SU-DHL-6 (cell line): ENCODE measurements at regions not wholly inside any gene's neighbourhood (a gene's known extent, or its start where the extent isn't known, plus 50 kb on each side); places are given as distances from the start of the nearest gene placed in this dataset.

Experiments
- H2AFZ ChIP-seq: fragments of 200-600 bp; sonication (generic); 2 replicates; pipeline ENCODE4 v1.6.1; 2014; ENCODE audit warnings: low read depth, mild to moderate bottlenecking, moderate library complexity, mixed read lengths, antibody characterized with exemption, low read length; ENCODE audit not compliant: severe bottlenecking
- H3F3A ChIP-seq: fragments of 200-600 bp; shearing (Covaris generic); 2 replicates; pipeline ENCODE4 v1.6.0; 2016; ENCODE audit warnings: antibody characterized with exemption, mild to moderate bottlenecking; ENCODE audit not compliant: insufficient read depth
- H3K27ac ChIP-seq: fragments of 200-600 bp; sonication (generic); 2 replicates; pipeline ENCODE4 v1.5.1; 2016; ENCODE audit warnings: low read depth, mild to moderate bottlenecking, low read length, moderate library complexity, mixed read lengths
- H3K27me3 ChIP-seq: fragments of 200-600 bp; sonication (generic), shearing (Covaris generic); 2 replicates; pipeline ENCODE4 v1.6.0; 2014; ENCODE audit warnings: mild to moderate bottlenecking, low read length
- H3K36me3 ChIP-seq: fragments of 200-600 bp; sonication (generic); 2 replicates; pipeline ENCODE4 v1.6.1; 2014; ENCODE audit warnings: mild to moderate bottlenecking, low read length, mixed read lengths
- H3K4me2 ChIP-seq: fragments of 300-600, 200-600 bp; shearing (Covaris generic), sonication (generic); 2 replicates; pipeline ENCODE4 v1.6.0; 2014; ENCODE audit warnings: low read length, low read depth, mild to moderate bottlenecking; ENCODE audit not compliant: poor library complexity, severe bottlenecking
- H3K4me3 ChIP-seq: fragments of 200-600 bp; sonication (generic); 2 replicates; pipeline ENCODE4 v1.5.1; 2014; ENCODE audit warnings: antibody characterized with exemption, low read length, mild to moderate bottlenecking, mixed read lengths; ENCODE audit not compliant: insufficient read depth, poor library complexity, severe bottlenecking
- H3K79me2 ChIP-seq: fragments of 200-600 bp; sonication (generic); 2 replicates; pipeline ENCODE4 v1.6.1; 2014; ENCODE audit warnings: mild to moderate bottlenecking, low read length, moderate library complexity; ENCODE audit not compliant: insufficient read depth
- H3K9ac ChIP-seq: fragments of 200-600 bp; sonication (generic); 2 replicates; pipeline ENCODE4 v1.7.0; 2014; ENCODE audit warnings: mild to moderate bottlenecking, low read length
- H3K9me2 ChIP-seq: fragments of 200-600 bp; sonication (generic); replicated peaks from 2 replicates; pipeline ENCODE4 v1.6.1; 2014; ENCODE audit warnings: low read length; ENCODE audit not compliant: insufficient read depth
- H3K9me3 ChIP-seq: fragments of 200-600 bp; sonication (generic); 2 replicates; pipeline ENCODE4 v1.6.1; 2014; ENCODE audit warnings: low read length, mixed read lengths; ENCODE audit not compliant: insufficient read depth
- H4K20me1 ChIP-seq: fragments of 200-600 bp; sonication (generic); 2 replicates; pipeline ENCODE4 v1.6.1; 2014; ENCODE audit warnings: low read depth, mild to moderate bottlenecking, antibody characterized with exemption, low read length, moderate library complexity, mixed read lengths
- EZH2phosphoT487 ChIP-seq: fragments of 200-600 bp; sonication (generic), shearing (Covaris generic); conservative IDR thresholded peaks from 2 replicates; pipeline ENCODE4 v1.6.1; 2018; ENCODE audit warnings: mild to moderate bottlenecking, antibody characterized with exemption, low read length, moderate library complexity, mixed read lengths
- TF ChIP-seq, protein P1 (sequence below): fragments of 200-600 bp; sonication (generic); IDR thresholded peaks from one replicate; pipeline ENCODE4 v1.5.1; 2017; ENCODE audit warnings: antibody characterized with exemption, mild to moderate bottlenecking, low read length, moderate library complexity; ENCODE audit not compliant: insufficient read depth, poor library complexity, severe bottlenecking

GRCh38 chr20:48532028-48532427 is 295.8 kb downstream of the PREX1 start:
- H3K36me3 ChIP-seq, result no peaks in the 10 kb centered on the region
- H3K27ac ChIP-seq, result no peak overlapping the region
- no peaks in the 10 kb centered on the region for H3K79me2 ChIP-seq

DNA sequence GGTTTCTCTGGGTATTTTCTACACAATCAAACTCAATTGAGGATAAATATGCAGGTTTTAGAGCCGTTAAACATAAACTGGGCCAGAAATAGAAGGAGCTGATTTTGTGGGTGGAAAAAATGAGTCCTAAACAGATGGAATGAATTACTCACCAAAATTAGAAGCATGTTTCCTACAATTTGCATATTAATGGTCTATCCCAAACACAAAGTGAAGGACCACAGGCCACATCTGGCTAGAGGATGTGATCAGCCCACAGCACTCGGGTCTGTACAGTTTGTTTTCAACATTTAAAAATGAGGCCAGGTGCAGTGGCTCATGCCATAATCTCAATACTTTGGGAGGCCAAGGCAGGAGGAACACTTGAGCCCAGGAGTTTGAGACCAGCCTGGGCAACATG is 296.3 kb downstream of the PREX1 start:
- no peak overlapping the region for H3K9ac ChIP-seq
- no peaks in the 10 kb centered on the region for H3K9me2 ChIP-seq
- no peaks in the 10 kb centered on the region for H3K79me2 ChIP-seq
- no peaks in the 10 kb centered on the region for H3K9me3 ChIP-seq
- no peak overlapping the region for H3K4me2 ChIP-seq
- no peaks in the 10 kb centered on the region for H3K27me3 ChIP-seq
- no peak overlapping the region for H2AFZ ChIP-seq
- TF ChIP-seq EZH2phosphoT487, result no peak
- TF ChIP-seq, protein P1, sequence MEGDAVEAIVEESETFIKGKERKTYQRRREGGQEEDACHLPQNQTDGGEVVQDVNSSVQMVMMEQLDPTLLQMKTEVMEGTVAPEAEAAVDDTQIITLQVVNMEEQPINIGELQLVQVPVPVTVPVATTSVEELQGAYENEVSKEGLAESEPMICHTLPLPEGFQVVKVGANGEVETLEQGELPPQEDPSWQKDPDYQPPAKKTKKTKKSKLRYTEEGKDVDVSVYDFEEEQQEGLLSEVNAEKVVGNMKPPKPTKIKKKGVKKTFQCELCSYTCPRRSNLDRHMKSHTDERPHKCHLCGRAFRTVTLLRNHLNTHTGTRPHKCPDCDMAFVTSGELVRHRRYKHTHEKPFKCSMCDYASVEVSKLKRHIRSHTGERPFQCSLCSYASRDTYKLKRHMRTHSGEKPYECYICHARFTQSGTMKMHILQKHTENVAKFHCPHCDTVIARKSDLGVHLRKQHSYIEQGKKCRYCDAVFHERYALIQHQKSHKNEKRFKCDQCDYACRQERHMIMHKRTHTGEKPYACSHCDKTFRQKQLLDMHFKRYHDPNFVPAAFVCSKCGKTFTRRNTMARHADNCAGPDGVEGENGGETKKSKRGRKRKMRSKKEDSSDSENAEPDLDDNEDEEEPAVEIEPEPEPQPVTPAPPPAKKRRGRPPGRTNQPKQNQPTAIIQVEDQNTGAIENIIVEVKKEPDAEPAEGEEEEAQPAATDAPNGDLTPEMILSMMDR, result no peak
- no peaks in the 10 kb centered on the region for H3F3A ChIP-seq
- no peaks in the 10 kb centered on the region for H3K36me3 ChIP-seq
- no peaks in the 10 kb centered on the region for H4K20me1 ChIP-seq
- no peak overlapping the region for H3K4me3 ChIP-seq
- H3K27ac ChIP-seq, result no peak overlapping the region

More at GRCh38 chr20:48532028-48532427, 295.8 kb downstream of the PREX1 start:
- Histone ChIP-seq H4K20me1 (no peaks in the 10 kb centered on the region), H3K27me3 (no peaks in the 10 kb centered on the region), H3K4me3 (no peak overlapping the region), H3K9me2 (no peaks in the 10 kb centered on the region), H3K4me2 (no peak overlapping the region), H3K9me3 (no peaks in the 10 kb centered on the region), H2AFZ (no peak overlapping the region), H3K9ac (no peak overlapping the region), H3F3A (no peaks in the 10 kb centered on the region)
- TF ChIP-seq, protein P1, result no peak
- no peak for TF ChIP-seq EZH2phosphoT487

DNA sequence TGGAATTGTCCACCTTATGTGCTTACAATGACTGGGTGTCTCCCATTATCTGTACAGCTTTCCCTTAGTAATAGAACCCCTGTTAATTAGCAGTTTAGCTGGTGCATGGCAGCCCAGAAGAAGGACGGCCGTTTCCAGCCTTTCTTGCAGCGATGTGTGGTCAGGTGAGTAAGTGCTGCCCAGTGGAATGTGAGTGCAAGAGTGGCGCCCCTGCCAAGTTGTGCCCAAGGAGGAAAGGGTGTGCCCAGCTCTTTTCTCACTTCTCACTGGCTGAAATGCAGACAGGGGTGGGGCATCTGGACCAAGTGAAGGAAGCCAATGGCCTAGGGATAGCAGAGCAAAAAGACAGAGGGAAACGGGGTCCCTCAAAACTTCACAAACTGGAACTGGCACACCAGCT is 296.8 kb downstream of the PREX1 start:
- Histone ChIP-seq H3K9ac (no peak overlapping the region), H3K4me3 (no peak overlapping the region), H3F3A (no peaks in the 10 kb centered on the region), H3K27me3 (no peaks in the 10 kb centered on the region; the same call in 1 of the 2 replicates), H3K79me2 (no peaks in the 10 kb centered on the region), H2AFZ (no peak overlapping the region), H3K27ac (no peak overlapping the region), H3K36me3 (no peaks in the 10 kb centered on the region), H4K20me1 (no peaks in the 10 kb centered on the region), H3K9me3 (no peaks in the 10 kb centered on the region), H3K4me2 (no peak overlapping the region), H3K9me2 (no peaks in the 10 kb centered on the region)
- TF ChIP-seq, protein P1, result no peak
- no peak for TF ChIP-seq EZH2phosphoT487
